GM18909 (cell line): ENCODE measurements at regions not wholly inside any gene's neighbourhood (a gene's known extent, or its start where the extent isn't known, plus 50 kb on each side); places are given as distances from the start of the nearest gene placed in this dataset.

ENCODE experiments used
- ATAC-seq: cut with Tn5 transposase; IDR thresholded peaks from one replicate; pipeline ENCODE4 v1.9.1; 2021; ENCODE audit warnings: mild to moderate bottlenecking; ENCODE audit not compliant: unreplicated experiment, poor library complexity

- no peak for ATAC-seq
Observed at GRCh38 chr13:48761256-48761655, 107.5 kb downstream of the CYSLTR2 start.

- ATAC-seq = peak; percentile 91
Observed at GRCh38 chr13:48769107-48769704, 115.5 kb downstream of the CYSLTR2 start.

GRCh38 chr13:48770372-48770771, 116.6 kb downstream of the CYSLTR2 start:
- ATAC-seq = no peak

- ATAC-seq = no peak
Observed at GRCh38 chr13:48772908-48773307, 119.2 kb downstream of the CYSLTR2 start.

GRCh38 chr13:48773531-48774275, 120.0 kb downstream of the CYSLTR2 start:
- ATAC-seq = no peak

GRCh38 chr13:48775285-48775684, 121.6 kb downstream of the CYSLTR2 start:
- no peak for ATAC-seq

- no peak for ATAC-seq
Observed at GRCh38 chr13:48775804-48776203, 122.1 kb downstream of the CYSLTR2 start.

- ATAC-seq = no peak
Observed at GRCh38 chr13:48776401-48776800, 122.7 kb downstream of the CYSLTR2 start.

GRCh38 chr13:48778610-48779009, 124.9 kb downstream of the CYSLTR2 start:
- ATAC-seq = no peak

- no peak for ATAC-seq
Observed at GRCh38 chr13:48780713-48781341, 127.1 kb downstream of the CYSLTR2 start.

- ATAC-seq = no peak
Observed at GRCh38 chr13:48782429-48782840, 128.7 kb downstream of the CYSLTR2 start.

- ATAC-seq = no peak
Observed at GRCh38 chr13:48783181-48783630, 129.5 kb downstream of the CYSLTR2 start.

- no peak for ATAC-seq
Observed at GRCh38 chr13:48783695-48784230, 130.0 kb downstream of the CYSLTR2 start.

- ATAC-seq = no peak
Observed at GRCh38 chr13:48784916-48785548, 131.3 kb downstream of the CYSLTR2 start.

- ATAC-seq = no peak
Observed at GRCh38 chr13:48790199-48790598, 136.5 kb downstream of the CYSLTR2 start.

GRCh38 chr13:48790966-48791365, 137.2 kb downstream of the CYSLTR2 start:
- ATAC-seq = no peak

GRCh38 chr13:48797127-48797526, 143.4 kb downstream of the CYSLTR2 start:
- ATAC-seq = no peak

GRCh38 chr13:48797761-48798160, 144.0 kb downstream of the CYSLTR2 start:
- ATAC-seq = no peak

GRCh38 chr13:48798180-48798579, 144.5 kb downstream of the CYSLTR2 start:
- ATAC-seq = no peak

GRCh38 chr13:48801255-48801654, 147.5 kb downstream of the CYSLTR2 start:
- no peak for ATAC-seq
